ENCODE measurements at regions not wholly inside any gene's neighbourhood (a gene's known extent, or its start where the extent isn't known, plus 50 kb on each side); places are given as distances from the start of the nearest gene placed in this dataset.

DNA sequence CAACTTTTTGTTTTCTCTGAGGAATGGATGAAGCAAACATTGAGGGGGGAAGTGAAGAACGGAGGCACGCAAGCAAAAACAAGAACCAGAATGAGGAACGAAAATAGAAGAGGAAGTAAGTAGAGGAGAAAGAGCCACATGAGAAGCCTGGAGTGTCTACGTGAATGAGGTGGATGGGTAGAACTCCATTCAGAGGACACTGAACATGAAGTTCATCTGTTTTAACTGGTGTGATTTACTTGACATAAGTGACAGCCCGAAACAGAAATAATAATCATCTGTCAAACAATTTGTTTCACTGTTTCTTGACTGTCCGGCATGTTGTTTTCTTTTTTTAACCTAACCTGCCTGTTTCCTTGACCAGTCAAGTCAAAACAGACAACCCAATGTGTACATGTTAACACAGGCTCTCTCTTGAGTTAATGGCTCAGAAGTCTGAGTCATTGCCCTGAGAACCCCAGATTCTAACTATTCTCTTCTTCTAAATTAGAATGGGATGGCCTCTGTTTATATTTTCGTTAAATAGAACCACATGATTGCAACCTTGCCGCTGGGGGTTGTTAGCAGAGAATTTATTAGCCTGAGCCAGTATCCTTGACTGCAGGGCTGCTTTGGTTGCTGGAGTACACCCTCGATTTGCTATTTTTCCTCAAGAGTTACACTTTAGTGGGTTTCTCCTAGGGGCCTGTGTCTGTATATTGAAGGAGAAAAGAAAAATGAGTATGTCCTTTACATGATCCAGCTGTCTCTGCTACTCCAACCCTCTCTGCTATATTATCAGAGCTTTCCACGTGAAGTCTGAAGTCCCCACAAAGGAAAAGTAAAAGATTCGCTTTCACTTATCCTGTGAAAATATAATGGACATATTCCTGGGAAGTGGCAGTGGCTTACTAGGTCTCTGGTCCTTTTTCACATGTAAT, 151.7 kb downstream of the ZC3H11B start:
- TF ChIP-seq, protein P1, sequence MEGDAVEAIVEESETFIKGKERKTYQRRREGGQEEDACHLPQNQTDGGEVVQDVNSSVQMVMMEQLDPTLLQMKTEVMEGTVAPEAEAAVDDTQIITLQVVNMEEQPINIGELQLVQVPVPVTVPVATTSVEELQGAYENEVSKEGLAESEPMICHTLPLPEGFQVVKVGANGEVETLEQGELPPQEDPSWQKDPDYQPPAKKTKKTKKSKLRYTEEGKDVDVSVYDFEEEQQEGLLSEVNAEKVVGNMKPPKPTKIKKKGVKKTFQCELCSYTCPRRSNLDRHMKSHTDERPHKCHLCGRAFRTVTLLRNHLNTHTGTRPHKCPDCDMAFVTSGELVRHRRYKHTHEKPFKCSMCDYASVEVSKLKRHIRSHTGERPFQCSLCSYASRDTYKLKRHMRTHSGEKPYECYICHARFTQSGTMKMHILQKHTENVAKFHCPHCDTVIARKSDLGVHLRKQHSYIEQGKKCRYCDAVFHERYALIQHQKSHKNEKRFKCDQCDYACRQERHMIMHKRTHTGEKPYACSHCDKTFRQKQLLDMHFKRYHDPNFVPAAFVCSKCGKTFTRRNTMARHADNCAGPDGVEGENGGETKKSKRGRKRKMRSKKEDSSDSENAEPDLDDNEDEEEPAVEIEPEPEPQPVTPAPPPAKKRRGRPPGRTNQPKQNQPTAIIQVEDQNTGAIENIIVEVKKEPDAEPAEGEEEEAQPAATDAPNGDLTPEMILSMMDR (IDR thresholded peaks at IDR 0.05) = no peak

DNA sequence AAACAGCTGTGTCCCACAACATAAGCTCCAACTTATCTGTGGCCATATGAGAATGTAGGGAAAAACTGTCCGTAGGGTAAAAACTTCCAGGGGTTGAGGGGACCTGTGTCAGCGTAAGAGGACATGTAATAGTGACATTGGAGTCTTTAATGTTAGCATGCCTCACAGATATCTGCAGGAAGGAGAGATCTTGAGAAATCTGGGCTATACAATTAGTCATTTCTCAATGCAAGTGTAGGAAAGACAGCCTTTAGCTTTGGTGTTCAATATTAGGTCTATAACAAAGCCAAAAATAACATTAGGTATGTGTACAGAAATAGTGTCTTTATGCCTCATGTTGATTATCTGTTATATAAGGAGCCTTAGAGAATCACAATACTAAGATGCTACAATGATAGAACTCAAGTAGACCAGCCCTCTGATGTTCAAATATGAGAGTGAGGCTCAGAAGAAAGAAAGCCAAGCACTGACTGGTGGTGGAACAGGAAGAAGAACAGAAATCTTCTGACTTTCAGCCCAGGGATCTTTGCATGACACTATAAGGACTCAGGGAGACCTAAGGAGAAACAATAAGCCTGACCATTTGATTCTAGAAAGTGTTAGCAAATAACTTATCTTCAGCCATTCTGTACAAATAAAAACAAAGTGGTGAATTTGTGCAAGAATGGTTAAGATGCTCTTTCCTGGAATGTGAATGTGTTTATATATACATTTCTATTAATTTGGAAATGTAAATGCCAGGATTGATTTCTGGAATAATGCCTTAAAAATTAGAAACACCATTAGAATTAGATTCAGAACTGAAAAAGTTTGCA, 152.6 kb downstream of the ZC3H11B start:
- TF ChIP-seq, protein P1 (IDR thresholded peaks at IDR 0.05) = no peak

DNA sequence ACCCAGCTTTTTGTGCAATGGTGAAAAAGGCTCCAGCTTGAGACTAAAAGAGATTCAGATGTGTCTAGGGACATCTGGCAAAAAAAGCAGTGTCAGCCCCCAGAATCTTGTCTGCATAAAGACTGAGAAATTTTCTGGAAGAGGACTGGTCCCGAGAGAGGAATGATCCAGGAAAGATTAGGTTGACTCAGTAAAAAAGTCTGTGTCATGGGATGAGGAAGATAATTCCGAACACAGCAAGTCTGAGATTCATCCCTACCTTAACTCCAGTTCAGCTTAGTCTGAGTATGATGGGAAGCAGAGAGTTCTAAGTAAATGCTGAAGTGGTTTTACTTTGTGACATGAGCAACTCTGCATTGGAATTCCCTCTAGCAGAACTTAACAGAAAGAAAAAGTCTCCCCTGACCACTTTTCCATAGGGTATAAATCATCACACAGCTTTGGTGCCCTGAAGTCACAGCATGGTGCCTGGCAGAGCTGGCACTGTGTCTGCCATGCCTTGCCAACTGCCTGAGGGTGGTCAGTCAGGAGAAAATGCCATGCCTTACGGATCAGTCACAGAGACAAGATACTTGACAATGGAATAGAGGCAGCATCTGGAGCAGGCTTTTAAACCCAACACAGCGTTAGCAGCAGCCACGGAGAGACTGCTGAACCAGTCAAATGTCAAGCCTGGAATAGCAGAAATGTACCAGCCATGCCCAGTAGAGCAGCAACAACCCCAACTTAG, 153.4 kb downstream of the ZC3H11B start:
- TF ChIP-seq, protein P1 (IDR thresholded peaks at IDR 0.05) = no peak

DNA sequence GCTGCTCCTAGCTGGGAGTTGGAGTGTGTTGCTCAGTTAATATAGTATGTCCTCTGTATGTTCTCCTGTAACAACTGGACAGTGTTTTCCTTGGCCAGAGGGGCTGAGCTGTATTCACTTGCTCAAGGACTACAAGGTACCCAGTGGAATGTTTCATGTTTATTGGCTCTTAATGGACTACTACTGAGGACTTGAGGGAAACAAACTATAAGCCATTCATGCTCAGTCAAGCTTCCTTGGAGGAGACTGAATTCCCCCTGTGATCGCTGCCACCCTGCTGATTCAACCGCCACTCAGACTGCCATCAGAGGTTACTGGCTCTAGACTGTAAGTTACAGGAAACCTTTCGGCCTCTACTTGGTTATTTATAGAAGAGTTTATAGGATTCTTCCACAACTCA, 166.6 kb downstream of the ZC3H11B start:
- TF ChIP-seq, protein P1 (IDR thresholded peaks at IDR 0.05) = no peak

DNA sequence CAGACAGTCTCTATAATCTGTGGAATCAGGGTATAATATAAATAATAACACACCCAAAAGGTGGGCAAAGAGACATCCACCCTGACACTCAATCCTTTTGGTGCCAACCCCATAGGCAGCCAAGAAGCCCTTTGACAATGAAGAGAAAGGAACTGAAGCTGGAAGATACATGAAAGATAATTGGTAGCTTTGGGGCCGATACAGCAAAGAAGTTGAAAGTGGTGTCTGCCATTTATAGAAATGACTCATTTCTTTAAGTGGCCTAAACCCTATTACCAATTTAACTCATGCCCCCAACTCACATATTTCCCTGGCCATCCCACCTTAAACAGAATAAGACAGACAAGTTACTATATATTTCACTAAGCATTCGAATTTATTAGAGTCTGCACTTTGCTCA, 167.0 kb downstream of the ZC3H11B start:
- TF ChIP-seq, protein P1 (IDR thresholded peaks at IDR 0.05) = no peak

DNA sequence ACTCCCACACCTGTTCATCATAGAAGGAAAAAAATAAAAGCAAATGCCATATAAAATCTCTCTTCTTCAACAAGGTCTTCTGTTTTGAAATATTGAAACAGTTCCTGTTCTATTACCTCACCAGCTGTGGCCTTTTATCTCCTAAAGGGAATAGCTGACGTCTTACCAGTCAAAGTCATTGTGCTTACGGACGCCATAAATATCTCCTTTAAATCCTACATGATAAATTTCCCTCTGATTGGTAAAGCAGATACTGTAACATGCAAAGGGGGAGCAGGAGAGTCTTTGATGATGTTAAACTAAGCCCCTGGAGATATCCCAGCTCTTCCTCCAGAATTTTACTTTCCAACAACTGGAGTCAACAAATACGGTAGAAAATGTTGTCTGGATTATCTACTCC, 168.4 kb downstream of the ZC3H11B start:
- TF ChIP-seq, protein P1 (IDR thresholded peaks at IDR 0.05) = no peak

DNA sequence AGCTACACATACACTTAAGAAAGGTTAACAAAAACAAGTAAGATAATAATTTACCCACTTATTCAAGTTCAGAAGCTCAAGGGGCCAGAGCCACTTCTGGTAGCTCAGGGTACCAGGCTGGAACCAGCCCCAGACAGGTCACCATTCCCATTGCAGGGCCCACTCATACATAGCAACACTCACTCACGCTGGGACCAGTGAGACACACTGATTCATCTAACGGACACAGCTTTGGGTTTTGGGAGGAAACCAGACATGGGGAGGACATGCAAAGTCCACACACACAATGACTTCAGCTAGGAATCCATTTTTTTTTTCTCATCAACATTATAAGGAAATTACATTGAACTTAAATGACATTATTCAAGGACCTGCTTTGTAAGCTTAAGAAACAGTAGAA, 169.1 kb downstream of the ZC3H11B start:
- TF ChIP-seq, protein P1 (IDR thresholded peaks at IDR 0.05) = no peak
